Parathyroid adenoma (tissue), 2 donors: ENCODE measurements at regions not wholly inside any gene's neighbourhood (a gene's known extent, or its start where the extent isn't known, plus 50 kb on each side); places are given as distances from the start of the nearest gene placed in this dataset.

Experiments
- H2AFZ ChIP-seq: fragments of 300-600 bp; sonication (generic); one replicate; pipeline ENCODE4 v1.7.0; 2017; ENCODE audit warnings: antibody characterized with exemption, mild to moderate bottlenecking
- H3K27ac ChIP-seq: fragments of 300-600 bp; sonication (generic); one replicate; pipeline ENCODE4 v1.7.0; 2017
- H3K27me3 ChIP-seq: fragments of 300-600 bp; sonication (generic); one replicate; pipeline ENCODE4 v1.7.0; 2017; ENCODE audit warnings: low read length; ENCODE audit not compliant: control insufficient read depth, insufficient read depth
- H3K36me3 ChIP-seq: fragments of 300-600 bp; sonication (generic); one replicate; pipeline ENCODE4 v1.7.0; 2017; ENCODE audit warnings: low read length; ENCODE audit not compliant: control insufficient read depth, insufficient read depth
- H3K4me1 ChIP-seq: fragments of 300-600 bp; sonication (generic); one replicate; pipeline ENCODE4 v1.7.0; 2017; ENCODE audit warnings: control low read depth
- H3K4me2 ChIP-seq: fragments of 300-600 bp; sonication (generic); one replicate; pipeline ENCODE4 v1.7.0; 2017; ENCODE audit warnings: low read length
- H3K4me3 ChIP-seq: fragments of 300-600 bp; sonication (generic); one replicate; pipeline ENCODE4 v1.7.0; 2017; ENCODE audit warnings: low read depth, low read length
- H3K79me2 ChIP-seq: fragments of 300-600 bp; sonication (generic); one replicate; pipeline ENCODE4 v1.7.0; 2017; ENCODE audit warnings: control low read depth
- H3K9ac ChIP-seq: fragments of 300-600 bp; sonication (generic); one replicate; pipeline ENCODE4 v1.7.0; 2017; ENCODE audit warnings: mild to moderate bottlenecking
- H3K9me3 ChIP-seq: fragments of 300-600 bp; sonication (generic); one replicate; pipeline ENCODE4 v1.7.0; 2017; ENCODE audit warnings: low read length; ENCODE audit not compliant: control insufficient read depth
- TF ChIP-seq, protein P1 (sequence below): fragments of 300-600 bp; sonication (generic); IDR thresholded peaks from one replicate; pipeline ENCODE4 v1.7.0; 2017; ENCODE audit warnings: antibody characterized with exemption, mild to moderate bottlenecking
- donor health status: primary hyperparathyroidism.

DNA sequence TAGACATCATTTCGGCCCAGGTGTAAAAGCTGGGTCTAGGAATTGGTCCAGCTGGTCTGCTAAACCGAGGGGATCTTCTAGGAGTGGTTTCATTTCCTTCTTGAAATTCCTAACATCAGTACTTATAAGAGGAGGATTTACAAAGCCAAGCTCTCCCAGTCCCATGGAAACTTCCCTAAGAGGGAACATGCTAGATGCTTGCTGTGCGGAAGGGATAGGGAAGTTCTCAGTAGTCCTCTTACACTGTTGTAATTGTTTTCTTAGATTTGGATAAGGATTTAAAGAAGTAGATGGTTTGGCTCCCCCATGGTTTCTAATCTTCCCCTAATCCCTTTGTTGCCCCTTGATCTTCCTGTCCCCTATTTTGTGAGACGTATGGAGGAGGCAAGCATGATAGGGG lies 89.7 kb upstream of the XCR1 start:
- Histone ChIP-seq H3K27ac (no peak overlapping the region), H3K27me3 (no peaks in the 10 kb centered on the region), H3K79me2 (no peaks in the 10 kb centered on the region), H3K36me3 (no peaks in the 10 kb centered on the region), H3K9ac (no peak overlapping the region), H3K4me1 (no peaks in the 10 kb centered on the region), H2AFZ (no peak overlapping the region), H3K9me3 (no peaks in the 10 kb centered on the region), H3K4me3 (no peak overlapping the region), H3K4me2 (no peak overlapping the region)
- TF ChIP-seq, protein P1, sequence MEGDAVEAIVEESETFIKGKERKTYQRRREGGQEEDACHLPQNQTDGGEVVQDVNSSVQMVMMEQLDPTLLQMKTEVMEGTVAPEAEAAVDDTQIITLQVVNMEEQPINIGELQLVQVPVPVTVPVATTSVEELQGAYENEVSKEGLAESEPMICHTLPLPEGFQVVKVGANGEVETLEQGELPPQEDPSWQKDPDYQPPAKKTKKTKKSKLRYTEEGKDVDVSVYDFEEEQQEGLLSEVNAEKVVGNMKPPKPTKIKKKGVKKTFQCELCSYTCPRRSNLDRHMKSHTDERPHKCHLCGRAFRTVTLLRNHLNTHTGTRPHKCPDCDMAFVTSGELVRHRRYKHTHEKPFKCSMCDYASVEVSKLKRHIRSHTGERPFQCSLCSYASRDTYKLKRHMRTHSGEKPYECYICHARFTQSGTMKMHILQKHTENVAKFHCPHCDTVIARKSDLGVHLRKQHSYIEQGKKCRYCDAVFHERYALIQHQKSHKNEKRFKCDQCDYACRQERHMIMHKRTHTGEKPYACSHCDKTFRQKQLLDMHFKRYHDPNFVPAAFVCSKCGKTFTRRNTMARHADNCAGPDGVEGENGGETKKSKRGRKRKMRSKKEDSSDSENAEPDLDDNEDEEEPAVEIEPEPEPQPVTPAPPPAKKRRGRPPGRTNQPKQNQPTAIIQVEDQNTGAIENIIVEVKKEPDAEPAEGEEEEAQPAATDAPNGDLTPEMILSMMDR = no peak

DNA sequence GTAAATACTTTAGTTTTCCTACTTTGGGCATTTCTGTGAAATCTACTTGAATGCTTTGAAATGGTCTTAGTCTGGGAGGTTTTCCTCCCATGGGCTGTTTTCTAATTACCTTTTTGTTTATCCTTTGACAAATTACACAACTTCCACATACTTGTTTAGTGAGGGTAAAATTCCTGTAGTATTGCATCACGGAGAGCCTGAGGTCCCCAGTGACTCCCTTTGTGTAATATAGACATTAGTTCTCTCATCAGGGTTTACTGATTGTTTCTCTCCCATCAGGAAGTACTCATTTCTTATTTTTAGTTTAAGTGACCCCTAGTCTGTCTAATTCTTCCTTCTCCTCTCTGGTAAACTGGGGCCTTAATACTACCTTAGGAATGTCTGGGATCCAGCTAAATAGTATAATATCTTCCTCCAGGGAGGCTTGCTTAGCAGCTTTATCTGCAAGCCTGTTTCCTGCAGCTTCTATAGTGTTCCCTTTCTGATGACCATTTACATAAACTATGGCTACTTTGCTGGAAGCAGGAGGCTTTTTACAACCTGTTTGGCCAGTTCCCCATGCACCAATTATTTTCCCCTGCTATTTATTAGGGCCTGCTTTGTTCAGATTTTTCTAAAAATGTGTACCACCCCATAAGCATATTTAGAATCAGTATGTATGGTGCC lies 87.2 kb upstream of the XCR1 start:
- TF ChIP-seq, protein P1 = no peak
- Histone ChIP-seq H3K4me2 (no peak overlapping the region), H3K79me2 (no peaks in the 10 kb centered on the region), H3K4me1 (no peaks in the 10 kb centered on the region), H3K4me3 (no peak overlapping the region), H3K9me3 (no peaks in the 10 kb centered on the region), H3K27ac (no peak overlapping the region), H3K36me3 (no peaks in the 10 kb centered on the region), H3K9ac (no peak overlapping the region), H3K27me3 (no peaks in the 10 kb centered on the region), H2AFZ (no peak overlapping the region)

DNA sequence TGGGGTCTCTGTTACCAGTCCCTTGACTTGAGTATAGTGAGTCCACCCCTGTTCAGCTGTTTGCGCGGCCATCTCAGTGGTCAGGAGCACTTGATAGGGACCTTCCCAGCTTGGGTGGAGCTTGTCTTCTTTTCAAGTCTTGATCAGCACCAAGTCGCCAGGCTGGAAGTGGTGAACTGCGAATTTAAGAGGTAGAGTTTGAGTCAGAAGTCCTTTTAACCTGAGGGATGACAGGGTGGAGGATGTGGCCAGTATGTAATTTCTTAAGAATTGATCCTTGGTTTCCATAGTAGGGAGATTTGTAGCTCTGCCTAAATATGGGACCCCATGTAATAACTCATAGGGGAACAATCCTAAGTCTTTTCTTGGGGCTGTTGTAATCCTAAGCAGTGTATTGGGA lies 86.3 kb upstream of the XCR1 start:
- Histone ChIP-seq H3K79me2 (no peaks in the 10 kb centered on the region), H3K27ac (no peak overlapping the region), H3K27me3 (no peaks in the 10 kb centered on the region), H3K9ac (no peak overlapping the region), H3K4me2 (no peak overlapping the region), H3K36me3 (no peaks in the 10 kb centered on the region), H3K4me1 (no peaks in the 10 kb centered on the region), H3K9me3 (no peaks in the 10 kb centered on the region), H2AFZ (no peak overlapping the region), H3K4me3 (no peak overlapping the region)
- TF ChIP-seq, protein P1 = no peak

DNA sequence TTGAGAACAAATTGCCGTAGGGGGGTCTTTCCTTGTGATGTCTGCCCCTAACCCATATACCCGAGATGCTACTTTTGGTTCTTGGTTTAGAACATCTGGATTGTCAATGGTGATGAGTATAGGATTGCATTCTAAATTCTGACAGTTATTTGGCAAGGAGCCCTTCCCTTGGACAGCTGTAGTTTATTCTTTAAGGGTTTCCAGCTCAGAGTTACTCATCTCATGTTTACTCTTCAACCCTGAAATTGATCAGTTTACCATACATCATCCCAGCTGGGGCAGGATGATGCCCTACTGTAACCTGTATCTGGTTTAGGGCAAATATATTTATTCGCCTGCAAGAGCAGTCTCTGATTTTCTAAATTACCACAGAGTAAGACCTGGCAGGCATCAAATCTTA lies 85.7 kb upstream of the XCR1 start:
- no peak overlapping the region for H3K9ac ChIP-seq
- TF ChIP-seq, protein P1 = no peak
- no peaks in the 10 kb centered on the region for H3K9me3 ChIP-seq
- no peaks in the 10 kb centered on the region for H3K4me1 ChIP-seq
- H3K4me2 ChIP-seq = no peak overlapping the region
- H3K79me2 ChIP-seq = no peaks in the 10 kb centered on the region
- H3K27me3 ChIP-seq = no peaks in the 10 kb centered on the region
- H3K36me3 ChIP-seq = no peaks in the 10 kb centered on the region
- H3K27ac ChIP-seq = no peak overlapping the region
- H3K4me3 ChIP-seq = no peak overlapping the region
- no peak overlapping the region for H2AFZ ChIP-seq

DNA sequence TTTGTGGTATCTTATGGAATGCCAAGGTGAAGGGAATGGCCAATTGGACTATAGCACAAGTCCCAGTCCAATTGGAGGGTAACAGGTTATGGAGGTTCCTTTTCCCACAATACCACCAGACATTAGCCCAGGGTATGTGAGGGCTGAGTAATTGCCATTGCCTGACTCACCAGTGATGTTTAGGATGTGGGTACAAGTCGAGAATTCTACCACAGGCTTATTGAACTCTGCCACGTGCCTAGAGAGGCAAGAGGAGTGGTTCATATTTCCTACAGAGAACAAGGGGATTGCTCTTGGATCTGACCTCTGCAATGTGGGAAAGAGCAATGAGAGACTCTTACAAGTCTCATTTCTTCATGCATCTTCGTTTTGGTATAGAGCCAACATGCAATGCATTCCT lies 85.0 kb upstream of the XCR1 start:
- H3K9ac ChIP-seq = no peak overlapping the region
- H3K36me3 ChIP-seq = no peaks in the 10 kb centered on the region
- H3K27ac ChIP-seq = no peak overlapping the region
- H3K9me3 ChIP-seq = no peaks in the 10 kb centered on the region
- TF ChIP-seq, protein P1 = no peak
- no peaks in the 10 kb centered on the region for H3K27me3 ChIP-seq
- H3K79me2 ChIP-seq = no peaks in the 10 kb centered on the region
- no peak overlapping the region for H3K4me2 ChIP-seq
- no peaks in the 10 kb centered on the region for H3K4me1 ChIP-seq
- no peak overlapping the region for H3K4me3 ChIP-seq
- no peak overlapping the region for H2AFZ ChIP-seq
